HEK293 (cell line): ENCODE measurements at regions not wholly inside any gene's neighbourhood (a gene's known extent, or its start where the extent isn't known, plus 50 kb on each side); places are given as distances from the start of the nearest gene placed in this dataset.
A peak's percentile ranks its signal among the peaks of the same experiment; 100 is the strongest.

Experiments
- CTCF ChIA-PET: fragments of 350-600 bp; formaldehyde crosslinking; extraction: SDS; loops from one replicate; lab custom pipeline; 2021; ENCODE audit warnings: antibody characterized with exemption; lab: Yijun Ruan, JAX
- POLR2A ChIA-PET: fragments of 300-600 bp; formaldehyde crosslinking; extraction: SDS; loops from one replicate; lab custom pipeline; 2020; ENCODE audit warnings: antibody characterized with exemption, inconsistent platforms; lab: Yijun Ruan, JAX
- H3K27ac ChIP-seq: fragments of 200-500 bp; sonication (Bioruptor generic); 2 replicates; pipeline ENCODE4 v1.5.1; 2014; ENCODE audit warnings: low read depth, low read length, control low read depth, inconsistent platforms; ENCODE audit errors: extremely low read depth
- H3K36me3 ChIP-seq, 2 experiments: fragments of 200-500 bp in 1 of 2; sonication (Bioruptor generic) in 1 of 2; 1 replicate in 1 of 2; 2 replicates in 1 of 2; pipeline ENCODE4 v1.5.1; 2014 to 2017; ENCODE audit warnings: inconsistent platforms in 2 of 2, low read length in 2 of 2; ENCODE audit not compliant: control insufficient read depth in 2 of 2, insufficient read depth in 1 of 2
- H3K4me1 ChIP-seq: fragments of 200-500 bp; sonication (Bioruptor generic); 2 replicates; pipeline ENCODE4 v1.5.1; 2014; ENCODE audit warnings: mild to moderate bottlenecking, low read length, inconsistent platforms; ENCODE audit not compliant: control insufficient read depth, insufficient read depth
- H3K4me3 ChIP-seq: 2 replicates; pipeline ENCODE4 v1.5.1; 2011; ENCODE audit warnings: low read depth, mild to moderate bottlenecking, control low read depth, low read length, moderate library complexity
- H3K9me3 ChIP-seq: fragments of 200-500 bp; sonication (Bioruptor generic); 2 replicates; pipeline ENCODE4 v1.5.1; 2014; ENCODE audit warnings: low read depth, low read length, inconsistent platforms; ENCODE audit not compliant: control insufficient read depth, insufficient read depth
- ATF2 ChIP-seq: fragments of 450-650 bp; formaldehyde crosslinking; IDR thresholded peaks from 2 replicates; pipeline ENCODE4 v1.5.1; 2016; ENCODE audit warnings: missing biosample characterization, missing genetic modification characterization, low read depth
- FEZF1 ChIP-seq: fragments of 450-650 bp; formaldehyde crosslinking; IDR thresholded peaks from 2 replicates; pipeline ENCODE4 v1.5.1; 2016; ENCODE audit warnings: missing biosample characterization, missing genetic modification characterization
- KLF1 ChIP-seq: fragments of 450-650 bp; formaldehyde crosslinking; IDR thresholded peaks from 2 replicates; pipeline ENCODE4 v1.5.1; 2016; ENCODE audit warnings: missing biosample characterization, missing genetic modification characterization
- PRDM6 ChIP-seq: fragments of 450-650 bp; formaldehyde crosslinking; IDR thresholded peaks from 2 replicates; pipeline ENCODE4 v1.5.1; 2017; ENCODE audit warnings: missing biosample characterization, missing genetic modification characterization
- RBAK ChIP-seq: fragments of 450-650 bp; formaldehyde crosslinking; IDR thresholded peaks from 2 replicates; pipeline ENCODE4 v1.5.1; 2016; ENCODE audit warnings: missing biosample characterization, missing genetic modification characterization
- TCF7L2 ChIP-seq: IDR thresholded peaks from 2 replicates; pipeline ENCODE4 v1.6.1; 2011; ENCODE audit warnings: low read depth, mild to moderate bottlenecking, inconsistent platforms, low read length, moderate library complexity, borderline replicate concordance
- TRIM28 ChIP-seq: IDR thresholded peaks from 2 replicates; pipeline ENCODE4 v1.6.1; 2011; ENCODE audit warnings: low read length, control low read depth, borderline replicate concordance
- ZNF18 ChIP-seq: fragments of 450-650 bp; formaldehyde crosslinking; IDR thresholded peaks from 2 replicates; pipeline ENCODE4 v1.5.1; 2016; ENCODE audit warnings: missing biosample characterization, missing genetic modification characterization
- ZNF19 ChIP-seq: fragments of 450-650 bp; formaldehyde crosslinking; IDR thresholded peaks from 2 replicates; pipeline ENCODE4; 2016; ENCODE audit warnings: missing biosample characterization, missing genetic modification characterization, low read depth
- ZNF335 ChIP-seq: fragments of 450-650 bp; formaldehyde crosslinking; conservative IDR thresholded peaks from 2 replicates; pipeline ENCODE4 v1.5.1; 2016; ENCODE audit warnings: missing biosample characterization, missing genetic modification characterization
- ZNF341 ChIP-seq: fragments of 450-650 bp; formaldehyde crosslinking; IDR thresholded peaks from 2 replicates; pipeline ENCODE4; 2016; ENCODE audit warnings: low read depth, missing biosample characterization, missing genetic modification characterization
- ZNF394 ChIP-seq: fragments of 450-650 bp; formaldehyde crosslinking; IDR thresholded peaks from 2 replicates; pipeline ENCODE4 v1.5.1; 2016; ENCODE audit warnings: missing biosample characterization, missing genetic modification characterization, mild to moderate bottlenecking, moderate library complexity, borderline replicate concordance
- ZNF416 ChIP-seq: fragments of 450-650 bp; formaldehyde crosslinking; IDR thresholded peaks from 2 replicates; pipeline ENCODE4 v1.5.1; 2016; ENCODE audit warnings: missing biosample characterization, missing genetic modification characterization
- ZNF473 ChIP-seq: fragments of 450-650 bp; formaldehyde crosslinking; IDR thresholded peaks from 2 replicates; pipeline ENCODE4 v1.5.1; 2017; ENCODE audit warnings: missing biosample characterization, missing genetic modification characterization
- ZNF510 ChIP-seq: fragments of 450-650 bp; formaldehyde crosslinking; IDR thresholded peaks from 2 replicates; pipeline ENCODE4 v1.5.1; 2018; ENCODE audit warnings: mild to moderate bottlenecking, missing genetic modification characterization, missing biosample characterization; ENCODE audit not compliant: insufficient replicate concordance
- ZNF76 ChIP-seq: fragments of 450-650 bp; formaldehyde crosslinking; IDR thresholded peaks from 2 replicates; pipeline ENCODE4; 2016; ENCODE audit warnings: low read depth, missing biosample characterization, missing genetic modification characterization, borderline replicate concordance
- TF ChIP-seq, protein P1 (sequence below): fragments of 450-650 bp; formaldehyde crosslinking; IDR thresholded peaks from 2 replicates; pipeline ENCODE4 v1.5.1; 2016; ENCODE audit warnings: missing biosample characterization, missing genetic modification characterization
- TF ChIP-seq, protein P2 (sequence below): fragments of 450-650 bp; formaldehyde crosslinking; IDR thresholded peaks from 2 replicates; pipeline ENCODE4 v1.5.1; 2016; ENCODE audit warnings: missing biosample characterization, missing genetic modification characterization
- TF ChIP-seq, protein P3 (sequence below): fragments of 450-650 bp; formaldehyde crosslinking; IDR thresholded peaks from 2 replicates; pipeline ENCODE4 v1.5.1; 2016; ENCODE audit warnings: missing biosample characterization, missing genetic modification characterization
- TF ChIP-seq, protein P4 (sequence below): fragments of 450-650 bp; formaldehyde crosslinking; IDR thresholded peaks from 2 replicates; pipeline ENCODE4 v1.5.1; 2016; ENCODE audit warnings: missing biosample characterization, missing genetic modification characterization

GRCh38 chr4:41436419-41436818 is 101.5 kb upstream of the LIMCH1 start (continued):
- TF ChIP-seq ATF2 (tag by site-specific recombination) (no peak), ZNF341 (tag by site-specific recombination) (no peak), KLF1 (tag by site-specific recombination) (no peak), TCF7L2 (no peak), ZNF394 (no peak)

DNA sequence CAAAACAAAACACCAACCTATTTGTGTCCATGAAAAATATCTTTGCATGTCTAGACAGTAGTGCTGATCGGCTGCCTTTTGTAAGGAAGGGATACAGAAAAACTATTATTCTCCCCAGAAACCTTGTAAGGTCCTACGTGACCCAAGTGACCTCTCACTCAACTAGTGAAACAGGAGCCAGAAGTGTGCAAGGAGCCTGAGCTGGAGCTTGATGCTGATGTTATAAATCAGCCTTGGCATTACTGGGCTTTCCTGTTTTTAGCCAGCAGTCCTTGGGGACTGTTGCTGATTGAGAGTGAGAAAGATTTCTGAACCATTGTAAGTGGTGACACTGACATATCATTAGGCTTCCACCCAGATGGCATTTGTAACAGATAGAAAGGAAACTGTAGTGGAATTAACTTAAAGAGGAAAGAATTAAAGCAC is 100.8 kb upstream of the LIMCH1 start:
- Histone ChIP-seq H3K4me3 (no peak overlapping the region), H3K36me3 (no peaks in the 10 kb centered on the region), H3K4me1 (no peaks in the 10 kb centered on the region), H3K27ac (no peak overlapping the region), H3K9me3 (no peaks in the 10 kb centered on the region)
- ChIA-PET CTCF (no interaction called here), POLR2A (no interaction called here)
- TF ChIP-seq ZNF335 (tag by site-specific recombination) = no peak
- TF ChIP-seq RBAK (tag by site-specific recombination) = no peak
- TF ChIP-seq, protein P1, sequence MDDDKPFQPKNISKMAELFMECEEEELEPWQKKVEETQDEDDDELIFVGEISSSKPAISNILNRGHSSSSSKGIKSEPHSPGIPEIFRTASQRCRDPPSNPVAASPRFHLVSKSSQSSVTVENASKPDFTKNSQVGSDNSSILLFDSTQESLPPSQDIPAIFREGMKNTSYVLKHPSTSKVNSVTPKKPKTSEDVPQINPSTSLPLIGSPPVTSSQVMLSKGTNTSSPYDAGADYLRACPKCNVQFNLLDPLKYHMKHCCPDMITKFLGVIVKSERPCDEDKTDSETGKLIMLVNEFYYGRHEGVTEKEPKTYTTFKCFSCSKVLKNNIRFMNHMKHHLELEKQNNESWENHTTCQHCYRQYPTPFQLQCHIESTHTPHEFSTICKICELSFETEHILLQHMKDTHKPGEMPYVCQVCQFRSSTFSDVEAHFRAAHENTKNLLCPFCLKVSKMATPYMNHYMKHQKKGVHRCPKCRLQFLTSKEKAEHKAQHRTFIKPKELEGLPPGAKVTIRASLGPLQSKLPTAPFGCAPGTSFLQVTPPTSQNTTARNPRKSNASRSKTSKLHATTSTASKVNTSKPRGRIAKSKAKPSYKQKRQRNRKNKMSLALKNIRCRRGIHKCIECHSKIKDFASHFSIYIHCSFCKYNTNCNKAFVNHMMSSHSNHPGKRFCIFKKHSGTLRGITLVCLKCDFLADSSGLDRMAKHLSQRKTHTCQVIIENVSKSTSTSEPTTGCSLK (tag by site-specific recombination) = no peak
- TF ChIP-seq TRIM28 = peak; percentile 75; the same call in 1 of the 2 replicates

- no peak for TF ChIP-seq ZNF510 (tag by site-specific recombination)
- Histone ChIP-seq H3K4me1 (peaks cover 3% of the 10 kb centered on the region; the same call in 1 of the 2 replicates), H3K36me3 (no peaks in the 10 kb centered on the region), H3K27ac (no peak overlapping the region), H3K4me3 (no peak overlapping the region), H3K9me3 (no peaks in the 10 kb centered on the region)
- CTCF ChIA-PET = no interaction called here
- POLR2A ChIA-PET = no interaction called here
Observed at GRCh38 chr4:41438931-41439297, 99.0 kb upstream of the LIMCH1 start.

GRCh38 chr4:41442810-41443209 is 95.1 kb upstream of the LIMCH1 start:
- H3K4me1 ChIP-seq = peaks cover 3% of the 10 kb centered on the region; the same call in 1 of the 2 replicates
- no peak overlapping the region for H3K27ac ChIP-seq
- H3K36me3 ChIP-seq = no peaks in the 10 kb centered on the region
- ChIA-PET POLR2A (no interaction called here), CTCF (interaction anchor here (0.8 kb wide), 1 partner anchor 20 kb away, joined by 3 read pairs; no protein-coding TSS in a partner anchor)
- H3K4me3 ChIP-seq = no peak overlapping the region
- H3K9me3 ChIP-seq = no peaks in the 10 kb centered on the region
- TF ChIP-seq ZNF473 (tag by site-specific recombination) (no peak), PRDM6 (tag by site-specific recombination) (peak; percentile 65), ZNF76 (no peak), ZNF416 (tag by site-specific recombination) (no peak), FEZF1 (peak; percentile 35; the same call in 1 of the 2 replicates), ZNF18 (tag by site-specific recombination) (no peak), ZNF19 (tag by site-specific recombination) (no peak)
- TF ChIP-seq, protein P2, sequence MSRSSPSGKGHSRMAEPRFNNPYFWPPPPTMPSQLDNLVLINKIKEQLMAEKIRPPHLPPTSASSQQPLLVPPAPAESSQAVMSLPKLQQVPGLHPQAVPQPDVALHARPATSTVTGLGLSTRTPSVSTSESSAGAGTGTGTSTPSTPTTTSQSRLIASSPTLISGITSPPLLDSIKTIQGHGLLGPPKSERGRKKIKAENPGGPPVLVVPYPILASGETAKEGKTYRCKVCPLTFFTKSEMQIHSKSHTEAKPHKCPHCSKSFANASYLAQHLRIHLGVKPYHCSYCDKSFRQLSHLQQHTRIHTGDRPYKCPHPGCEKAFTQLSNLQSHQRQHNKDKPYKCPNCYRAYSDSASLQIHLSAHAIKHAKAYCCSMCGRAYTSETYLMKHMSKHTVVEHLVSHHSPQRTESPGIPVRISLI (tag by site-specific recombination) = no peak
- TF ChIP-seq, protein P3, sequence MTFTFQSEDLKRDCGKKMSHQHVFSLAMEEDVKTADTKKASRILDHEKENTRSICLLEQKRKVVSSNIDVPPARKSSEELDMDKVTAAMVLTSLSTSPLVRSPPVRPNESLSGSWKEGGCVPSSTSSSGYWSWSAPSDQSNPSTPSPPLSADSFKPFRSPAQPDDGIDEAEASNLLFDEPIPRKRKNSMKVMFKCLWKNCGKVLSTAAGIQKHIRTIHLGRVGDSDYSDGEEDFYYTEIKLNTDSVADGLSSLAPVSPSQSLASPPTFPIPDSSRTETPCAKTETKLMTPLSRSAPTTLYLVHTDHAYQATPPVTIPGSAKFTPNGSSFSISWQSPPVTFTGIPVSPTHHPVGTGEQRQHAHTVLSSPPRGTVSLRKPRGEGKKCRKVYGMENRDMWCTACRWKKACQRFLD (tag by site-specific recombination) = no peak
- TF ChIP-seq, protein P4, sequence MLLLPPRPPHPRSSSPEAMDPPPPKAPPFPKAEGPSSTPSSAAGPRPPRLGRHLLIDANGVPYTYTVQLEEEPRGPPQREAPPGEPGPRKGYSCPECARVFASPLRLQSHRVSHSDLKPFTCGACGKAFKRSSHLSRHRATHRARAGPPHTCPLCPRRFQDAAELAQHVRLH (tag by site-specific recombination) = no peak
